ENCODE measurements at regions not wholly inside any gene's neighbourhood (a gene's known extent, or its start where the extent isn't known, plus 50 kb on each side); places are given as distances from the start of the nearest gene placed in this dataset.

- ChIA-PET POLR2A (no interaction called here), CTCF (interaction anchor here (1.2 kb wide), 1 partner anchor 43 kb away, joined by 3 read pairs; no protein-coding TSS in a partner anchor)
- Mint-ChIP-seq H3K4me1 (no peaks in the 10 kb centered on the region), H3K36me3 (ENCODE audit: low read depth) (no peaks in the 10 kb centered on the region), H3K27ac (no peak overlapping the region), H3K4me3 (no peak overlapping the region), H3K27me3 (no peaks in the 10 kb centered on the region), H3K9me3 (ENCODE audit: low read depth) (no peaks in the 10 kb centered on the region)
- intact Hi-C loops (cut with DNase I, micrococcal nuclease), result no loop called here
- DNase-seq (no peak), ATAC-seq (no peak)
Observed at GRCh38 chr11:127110542-127110941, 110.0 kb upstream of the KIRREL3 start.

GRCh38 chr11:127109796-127110480 is 109.4 kb upstream of the KIRREL3 start:
- H3K4me3 Mint-ChIP-seq, result no peak overlapping the region

GRCh38 chr11:127108838-127109237 is 108.3 kb upstream of the KIRREL3 start:
- Mint-ChIP-seq H3K27me3 (no peaks in the 10 kb centered on the region), H3K27ac (no peak overlapping the region), H3K9me3 (ENCODE audit: low read depth) (no peaks in the 10 kb centered on the region), H3K36me3 (ENCODE audit: low read depth) (no peaks in the 10 kb centered on the region), H3K4me3 (no peak overlapping the region), H3K4me1 (no peaks in the 10 kb centered on the region)
- ChIA-PET CTCF (no interaction called here), POLR2A (no interaction called here)
- ATAC-seq (no peak), DNase-seq (no peak)
- intact Hi-C loops (cut with DNase I, micrococcal nuclease), result no loop called here

More at GRCh38 chr11:127109796-127110480, 109.4 kb upstream of the KIRREL3 start:
- ATAC-seq (no peak), DNase-seq (no peak)
- Mint-ChIP-seq H3K27me3 (no peaks in the 10 kb centered on the region), H3K4me1 (no peaks in the 10 kb centered on the region), H3K36me3 (ENCODE audit: low read depth) (no peaks in the 10 kb centered on the region), H3K27ac (no peak overlapping the region), H3K9me3 (ENCODE audit: low read depth) (no peaks in the 10 kb centered on the region)
- intact Hi-C loops (cut with DNase I, micrococcal nuclease), result no loop called here
- ChIA-PET POLR2A (no interaction called here), CTCF (no interaction called here)

GRCh38 chr11:127106938-127107337 is 106.4 kb upstream of the KIRREL3 start:
- intact Hi-C loops (cut with DNase I, micrococcal nuclease), result no loop called here
- Mint-ChIP-seq H3K9me3 (ENCODE audit: low read depth) (no peaks in the 10 kb centered on the region), H3K4me3 (no peak overlapping the region), H3K27ac (no peak overlapping the region), H3K36me3 (ENCODE audit: low read depth) (no peaks in the 10 kb centered on the region), H3K27me3 (no peaks in the 10 kb centered on the region), H3K4me1 (no peaks in the 10 kb centered on the region)
- DNase-seq, result no peak
- ChIA-PET POLR2A (no interaction called here), CTCF (no interaction called here)
- ATAC-seq, result no peak

GRCh38 chr11:127105593-127106541 is 105.3 kb upstream of the KIRREL3 start:
- H3K27ac Mint-ChIP-seq, result no peak overlapping the region
- H3K4me1 Mint-ChIP-seq, result no peaks in the 10 kb centered on the region
- ATAC-seq (no peak), DNase-seq (no peak)
- intact Hi-C loops (cut with DNase I, micrococcal nuclease), result no loop called here
- no peak overlapping the region for H3K4me3 Mint-ChIP-seq
- ChIA-PET CTCF (no interaction called here), POLR2A (no interaction called here)
- H3K9me3 Mint-ChIP-seq (ENCODE audit: low read depth), result no peaks in the 10 kb centered on the region
- no peaks in the 10 kb centered on the region for H3K27me3 Mint-ChIP-seq
- H3K36me3 Mint-ChIP-seq (ENCODE audit: low read depth), result no peaks in the 10 kb centered on the region

- Mint-ChIP-seq H3K4me3 (no peak overlapping the region), H3K27me3 (no peaks in the 10 kb centered on the region), H3K4me1 (no peaks in the 10 kb centered on the region), H3K9me3 (ENCODE audit: low read depth) (no peaks in the 10 kb centered on the region), H3K36me3 (ENCODE audit: low read depth) (no peaks in the 10 kb centered on the region), H3K27ac (no peak overlapping the region)
- ChIA-PET POLR2A (no interaction called here), CTCF (no interaction called here)
- ATAC-seq (no peak), DNase-seq (no peak)
- intact Hi-C loops (cut with DNase I, micrococcal nuclease), result no loop called here
Observed at GRCh38 chr11:127103586-127104388, 103.2 kb upstream of the KIRREL3 start.

- ChIA-PET CTCF (no interaction called here), POLR2A (no interaction called here)
Observed at GRCh38 chr11:127098684-127099083, 98.1 kb upstream of the KIRREL3 start.

GRCh38 chr11:127080735-127081134 is 80.2 kb upstream of the KIRREL3 start:
- Mint-ChIP-seq H3K27ac (no peak overlapping the region), H3K4me1 (no peaks in the 10 kb centered on the region), H3K27me3 (no peaks in the 10 kb centered on the region), H3K4me3 (no peak overlapping the region), H3K9me3 (ENCODE audit: low read depth) (no peaks in the 10 kb centered on the region), H3K36me3 (ENCODE audit: low read depth) (no peaks in the 10 kb centered on the region)
- ATAC-seq, result no peak
- ChIA-PET POLR2A (no interaction called here), CTCF (interaction anchor here (0.7 kb wide), 1 partner anchor 40 kb away, joined by 4 read pairs; no protein-coding TSS in a partner anchor)
- no peak for DNase-seq
- intact Hi-C loops (cut with DNase I, micrococcal nuclease), result no loop called here

More at GRCh38 chr11:127098684-127099083, 98.1 kb upstream of the KIRREL3 start:
- H3K4me3 Mint-ChIP-seq, result no peak overlapping the region
- H3K4me1 Mint-ChIP-seq, result no peaks in the 10 kb centered on the region
- H3K36me3 Mint-ChIP-seq (ENCODE audit: low read depth), result no peaks in the 10 kb centered on the region
- ATAC-seq (no peak), DNase-seq (no peak)
- intact Hi-C loops (cut with DNase I, micrococcal nuclease), result no loop called here
- no peaks in the 10 kb centered on the region for H3K27me3 Mint-ChIP-seq
- no peaks in the 10 kb centered on the region for H3K9me3 Mint-ChIP-seq (ENCODE audit: low read depth)
- no peak overlapping the region for H3K27ac Mint-ChIP-seq

- Mint-ChIP-seq H3K36me3 (ENCODE audit: low read depth) (no peaks in the 10 kb centered on the region), H3K27ac (no peak overlapping the region), H3K4me1 (no peaks in the 10 kb centered on the region), H3K27me3 (no peaks in the 10 kb centered on the region), H3K4me3 (no peak overlapping the region), H3K9me3 (ENCODE audit: low read depth) (no peaks in the 10 kb centered on the region)
- intact Hi-C loops (cut with DNase I, micrococcal nuclease), result no loop called here
- ChIA-PET CTCF (no interaction called here), POLR2A (no interaction called here)
- DNase-seq (no peak), ATAC-seq (no peak)
Observed at GRCh38 chr11:127075758-127076157, 75.2 kb upstream of the KIRREL3 start.

GRCh38 chr11:127074151-127074761 is 73.7 kb upstream of the KIRREL3 start:
- ATAC-seq (no peak), DNase-seq (peak; percentile 10)
- CTCF ChIA-PET, result no interaction called here
- Mint-ChIP-seq H3K27ac (no peak overlapping the region), H3K27me3 (no peaks in the 10 kb centered on the region), H3K4me1 (no peaks in the 10 kb centered on the region), H3K36me3 (ENCODE audit: low read depth) (no peaks in the 10 kb centered on the region), H3K9me3 (ENCODE audit: low read depth) (no peaks in the 10 kb centered on the region), H3K4me3 (no peak overlapping the region)
- POLR2A ChIA-PET, result no interaction called here
- intact Hi-C loops (cut with DNase I, micrococcal nuclease), result no loop called here

GRCh38 chr11:127073621-127074020 is 73.1 kb upstream of the KIRREL3 start:
- Mint-ChIP-seq H3K4me3 (no peak overlapping the region), H3K27me3 (no peaks in the 10 kb centered on the region), H3K27ac (no peak overlapping the region), H3K9me3 (ENCODE audit: low read depth) (no peaks in the 10 kb centered on the region), H3K4me1 (no peaks in the 10 kb centered on the region), H3K36me3 (ENCODE audit: low read depth) (no peaks in the 10 kb centered on the region)
- no peak for DNase-seq
- CTCF ChIA-PET, result no interaction called here
- ATAC-seq, result no peak
- POLR2A ChIA-PET, result no interaction called here
- intact Hi-C loops (cut with DNase I, micrococcal nuclease), result no loop called here
